GM12892 (cell line): ENCODE measurements at regions not wholly inside any gene's neighbourhood (a gene's known extent, or its start where the extent isn't known, plus 50 kb on each side); places are given as distances from the start of the nearest gene placed in this dataset.

ENCODE experiments used
- DNase-seq: peaks from one replicate; pipeline ENCODE4 v3.0.0; 2011; ENCODE audit not compliant: insufficient read length
- FAIRE-seq: peaks from 2 replicates; lab custom pipeline; 2011; peaks lifted over from hg19 to GRCh38; lab: Jason Lieb, UNC
- POLR2A ChIP-seq: IDR thresholded peaks from 2 replicates; pipeline ENCODE4 v1.6.1; 2011; ENCODE audit warnings: low read depth, low read length, control low read depth
- POLR2AphosphoS5 ChIP-seq: IDR thresholded peaks from 2 replicates; pipeline ENCODE4 v1.6.1; 2011; ENCODE audit warnings: low read depth, low read length, control low read depth
- TAF1 ChIP-seq: IDR thresholded peaks from 2 replicates; pipeline ENCODE4 v1.6.1; 2011; ENCODE audit warnings: low read depth, mild to moderate bottlenecking, control low read depth, low read length, borderline replicate concordance

DNA sequence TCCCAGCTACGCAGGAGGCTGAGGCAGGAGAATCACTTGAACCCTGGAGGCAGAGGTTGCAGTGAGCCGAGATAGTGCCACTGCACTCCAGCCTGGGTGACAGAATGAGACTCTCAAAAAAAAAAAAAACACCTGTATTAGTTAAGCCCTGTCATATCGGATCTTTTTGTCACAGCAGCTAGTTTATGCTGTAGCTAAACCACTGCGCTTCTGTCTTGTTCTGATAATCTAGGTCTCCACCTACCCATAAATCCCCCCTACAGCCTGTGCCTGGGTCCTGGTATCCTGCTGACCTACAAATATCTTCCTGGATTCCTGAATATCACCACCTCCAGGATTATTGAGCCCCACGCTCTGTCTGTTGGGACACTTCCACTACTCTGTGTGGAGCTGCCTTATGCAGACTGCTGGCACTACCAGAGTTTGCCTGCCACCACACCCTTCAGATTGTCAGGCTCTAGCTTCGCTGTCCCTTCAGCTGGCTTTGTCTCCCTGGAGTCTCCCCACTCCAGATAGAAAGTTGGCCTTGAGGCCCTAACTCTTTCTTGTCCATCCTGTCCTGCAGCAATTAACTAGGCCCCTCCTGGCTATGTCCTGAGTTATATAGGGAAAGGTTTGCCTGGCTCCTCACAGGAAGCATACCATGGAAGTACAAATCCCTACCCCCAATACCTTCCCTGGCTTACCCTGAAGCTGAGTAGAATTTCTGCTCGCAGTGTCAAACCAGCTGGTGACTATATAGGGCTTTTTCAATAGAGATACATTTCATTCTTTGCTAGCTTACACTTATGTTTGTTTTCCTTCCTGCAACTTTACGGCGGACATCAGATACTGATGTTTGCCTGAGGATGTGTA lies 136.0 kb upstream of the SERTAD2 start:
- TF ChIP-seq TAF1: no peak
- DNase-seq (no peak), FAIRE-seq (no peak)

DNA sequence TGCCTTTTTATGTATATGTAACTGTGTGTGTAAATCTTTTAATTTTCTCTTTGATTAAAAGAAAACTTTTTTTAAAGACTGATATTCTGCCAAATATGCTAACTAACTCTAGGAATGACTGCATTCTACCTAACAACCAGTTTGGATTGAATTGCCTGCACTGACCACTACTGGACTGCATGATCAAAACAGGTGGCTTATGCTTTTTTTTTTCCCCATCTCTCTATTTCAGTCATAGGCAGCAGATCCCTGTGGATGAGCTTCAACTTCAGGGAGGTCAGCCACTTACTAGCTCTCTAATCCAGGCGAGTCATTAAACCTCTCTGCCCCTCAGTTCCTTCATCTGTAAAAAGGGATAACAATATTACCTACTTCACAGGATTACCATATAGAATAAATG lies 138.6 kb upstream of the SERTAD2 start:
- no peak for TF ChIP-seq TAF1
- no peak for TF ChIP-seq POLR2AphosphoS5
- no peak for TF ChIP-seq POLR2A
- no peak for FAIRE-seq
- DNase-seq: no peak

DNA sequence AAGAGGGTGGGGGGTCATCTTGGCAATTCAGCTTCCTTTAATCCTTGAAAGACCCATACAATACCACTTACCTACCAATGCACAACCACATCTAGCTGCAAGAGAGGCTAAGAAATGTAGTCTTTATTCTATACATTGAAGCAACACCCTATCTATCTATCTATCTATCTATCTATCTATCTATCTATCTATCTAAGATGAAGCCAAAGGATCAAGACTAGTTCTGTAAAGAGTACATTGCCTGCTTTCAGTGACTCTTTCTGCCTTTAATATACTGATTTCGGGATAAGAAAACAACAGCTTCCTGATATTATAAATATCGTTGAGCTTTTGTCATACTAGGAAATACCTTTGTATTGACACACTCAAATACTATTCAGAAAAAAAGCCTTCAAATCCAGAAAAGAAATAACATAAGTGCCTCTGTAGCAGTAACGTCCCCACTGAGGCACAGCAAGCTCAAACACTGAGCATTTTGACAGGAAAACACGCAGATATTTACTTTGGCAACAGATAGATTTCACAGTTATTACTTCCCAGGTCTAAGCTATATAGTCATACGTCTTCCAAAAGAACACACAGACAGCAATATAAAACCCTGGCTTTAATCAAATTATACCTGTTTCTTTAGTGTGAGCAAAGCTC lies 139.4 kb upstream of the SERTAD2 start:
- TF ChIP-seq POLR2A (no peak), TAF1 (no peak), POLR2AphosphoS5 (no peak)
- FAIRE-seq (no peak), DNase-seq (no peak)

DNA sequence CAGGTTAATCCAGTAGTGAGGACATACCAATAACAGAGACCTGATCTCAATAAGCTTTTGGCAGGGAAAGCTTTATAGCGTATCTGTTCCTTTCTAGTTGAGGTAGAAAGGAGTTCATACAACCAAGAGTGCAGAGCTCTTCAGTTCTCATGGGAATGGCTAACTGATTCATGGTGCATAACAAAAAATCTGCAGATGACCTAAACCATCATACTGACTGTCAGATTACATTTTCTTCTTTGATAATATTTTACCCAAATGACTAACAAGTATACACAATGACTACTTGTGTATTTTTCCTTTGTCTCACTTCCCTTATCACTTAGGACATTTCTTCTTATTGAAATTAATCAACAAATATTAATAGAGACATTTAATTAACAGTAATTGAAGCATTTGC lies 140.0 kb upstream of the SERTAD2 start:
- no peak for TF ChIP-seq POLR2A
- TF ChIP-seq TAF1: no peak
- no peak for TF ChIP-seq POLR2AphosphoS5
- DNase-seq (no peak), FAIRE-seq (no peak)

DNA sequence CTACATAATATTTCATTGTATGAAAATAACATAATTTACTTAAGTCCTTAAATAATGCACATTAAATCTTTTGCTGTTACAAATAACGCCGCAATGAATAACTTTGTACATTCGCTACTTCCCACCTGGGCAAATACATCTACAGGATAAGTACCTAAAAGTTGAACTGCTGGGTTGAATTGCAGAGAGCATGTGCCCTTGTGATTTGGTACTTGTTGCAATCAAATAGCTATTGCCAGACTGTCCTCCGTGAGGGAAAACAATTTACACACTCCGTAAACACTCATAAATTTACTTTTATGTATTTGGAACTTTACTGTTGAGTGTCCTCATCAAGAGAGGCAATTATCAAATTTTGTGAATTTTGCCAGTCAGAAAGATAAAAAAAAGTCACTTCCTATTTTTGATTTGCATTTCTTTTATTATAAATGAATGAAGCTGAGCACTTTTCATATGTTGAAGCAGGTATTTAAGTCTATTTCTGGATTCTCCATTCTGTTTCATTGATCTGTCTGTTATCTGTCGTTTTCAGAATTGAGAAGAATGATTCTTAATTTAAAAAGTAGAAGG lies 140.8 kb upstream of the SERTAD2 start:
- no peak for FAIRE-seq
- no peak for TF ChIP-seq POLR2AphosphoS5
- no peak for TF ChIP-seq TAF1
- no peak for TF ChIP-seq POLR2A

DNA sequence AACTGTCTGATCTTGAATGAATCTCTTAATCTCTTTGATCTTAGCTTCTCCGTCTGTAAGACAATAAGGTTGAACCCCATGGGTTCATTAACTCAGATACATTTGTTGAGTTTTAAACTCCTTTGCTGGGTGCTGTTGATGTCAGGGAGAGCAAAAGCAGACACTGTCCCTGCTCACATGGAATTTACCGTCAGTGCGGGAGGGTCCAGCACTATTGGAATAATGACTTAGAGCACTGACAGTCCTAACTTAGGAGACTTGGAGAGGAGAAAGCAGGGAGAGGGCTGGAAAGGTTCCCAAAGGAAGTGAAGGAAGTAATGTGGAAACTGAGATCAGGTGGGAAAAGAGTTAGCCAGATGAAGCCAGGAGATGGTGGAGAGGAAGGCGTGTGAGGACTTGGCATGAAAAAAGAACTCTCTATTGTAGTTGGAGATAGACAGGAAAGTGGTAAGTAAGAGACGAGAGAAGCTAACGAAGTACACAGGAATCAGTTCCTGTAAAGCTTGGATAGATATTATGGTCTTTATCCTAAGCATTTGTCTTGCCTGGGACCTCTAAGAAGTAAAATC lies 141.4 kb upstream of the SERTAD2 start:
- no peak for TF ChIP-seq POLR2A
- TF ChIP-seq POLR2AphosphoS5: no peak
- TF ChIP-seq TAF1: no peak
- FAIRE-seq (no peak), DNase-seq (no peak)

More for the DNA sequence above, 140.8 kb upstream of the SERTAD2 start:
- DNase-seq: no peak

DNA sequence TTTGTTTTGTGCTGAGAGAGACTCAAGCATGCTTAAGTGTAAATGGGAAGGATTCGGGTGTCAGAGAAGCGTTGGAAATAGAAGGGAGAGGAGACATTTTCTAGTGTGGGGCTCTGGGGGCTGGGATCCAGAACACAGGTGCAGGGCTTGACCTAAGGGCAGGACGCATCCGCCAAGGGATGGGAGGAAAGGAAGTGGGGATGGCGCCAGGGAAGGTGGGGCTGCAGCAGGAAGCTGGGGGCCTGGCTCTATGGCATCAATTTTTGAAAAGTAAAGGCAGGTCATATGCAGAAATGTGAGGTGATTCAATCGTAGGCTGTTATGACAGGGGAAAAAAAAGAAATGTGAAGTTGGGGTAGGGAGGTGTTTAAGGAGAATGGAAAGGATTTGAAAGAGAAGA lies 143.2 kb upstream of the SERTAD2 start:
- DNase-seq (no peak), FAIRE-seq (no peak)
- TF ChIP-seq TAF1 (no peak), POLR2A (no peak), POLR2AphosphoS5 (no peak)

DNA sequence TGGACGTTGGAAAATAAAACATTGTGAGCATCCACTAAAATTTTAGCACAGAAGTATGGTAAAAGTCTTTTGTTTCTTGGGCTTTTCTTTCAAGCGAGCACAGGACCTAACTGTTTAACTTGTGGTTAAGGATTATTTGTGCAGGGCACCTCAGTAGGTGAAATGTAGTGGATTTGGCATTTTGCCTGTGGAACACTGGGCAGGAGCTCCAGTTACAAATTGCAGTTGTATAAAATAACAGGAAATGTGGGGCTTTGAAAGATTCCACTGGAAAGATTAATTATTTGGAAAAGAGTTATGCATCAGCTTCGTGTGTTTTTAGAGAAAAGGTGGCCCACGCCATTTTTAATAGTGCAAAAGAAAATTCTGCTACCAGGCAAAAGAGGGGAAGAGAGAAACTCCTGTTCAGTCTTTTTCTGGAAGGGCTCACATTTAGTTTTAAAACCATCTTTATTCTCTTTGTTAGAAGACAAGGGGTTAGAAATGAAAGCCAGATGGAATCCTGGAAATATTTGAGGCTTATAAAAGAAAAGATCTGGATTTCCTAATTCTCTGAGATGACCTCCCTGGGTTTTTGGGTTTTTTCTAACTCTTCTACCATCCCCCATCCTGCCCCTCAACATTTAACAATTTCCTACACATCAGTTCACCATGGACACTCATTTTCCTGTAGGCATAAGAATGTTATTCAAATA lies 144.3 kb upstream of the SERTAD2 start:
- DNase-seq (no peak), FAIRE-seq (no peak)
- TF ChIP-seq POLR2A (no peak), POLR2AphosphoS5 (no peak), TAF1 (no peak)

DNA sequence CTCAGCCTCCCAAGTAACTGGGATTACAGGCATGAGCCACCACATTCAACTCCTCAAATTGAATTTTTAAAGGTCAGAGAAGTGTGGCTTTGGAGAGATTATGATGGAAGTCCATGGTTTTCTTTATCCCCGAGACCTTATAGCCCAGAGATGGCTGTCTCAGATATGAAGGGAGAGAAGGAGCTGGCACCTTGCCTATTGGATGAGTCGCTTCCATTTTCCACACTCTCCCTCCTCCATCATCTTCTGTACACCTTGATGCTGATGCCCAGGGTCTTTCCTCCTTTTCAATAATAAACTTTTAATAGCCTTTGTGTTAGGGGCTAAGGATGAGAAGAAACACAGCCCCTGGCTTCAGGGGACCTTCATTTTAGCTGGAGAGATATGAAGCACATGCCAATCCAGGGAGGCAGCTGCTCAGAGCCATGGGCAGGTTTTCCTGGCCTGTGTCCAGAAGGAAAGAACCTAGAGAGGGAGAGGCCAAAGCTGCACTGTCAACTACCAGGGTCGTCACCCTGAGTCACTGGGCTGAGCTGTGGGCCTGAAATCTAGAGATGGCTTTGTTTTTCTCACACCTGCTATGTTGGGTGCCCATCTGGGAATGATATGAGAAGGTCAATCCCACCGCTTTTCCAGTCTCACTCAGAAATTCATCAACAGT lies 146.0 kb upstream of the SERTAD2 start:
- FAIRE-seq (no peak), DNase-seq (no peak)
- no peak for TF ChIP-seq POLR2AphosphoS5
- TF ChIP-seq TAF1: no peak
- TF ChIP-seq POLR2A: no peak

DNA sequence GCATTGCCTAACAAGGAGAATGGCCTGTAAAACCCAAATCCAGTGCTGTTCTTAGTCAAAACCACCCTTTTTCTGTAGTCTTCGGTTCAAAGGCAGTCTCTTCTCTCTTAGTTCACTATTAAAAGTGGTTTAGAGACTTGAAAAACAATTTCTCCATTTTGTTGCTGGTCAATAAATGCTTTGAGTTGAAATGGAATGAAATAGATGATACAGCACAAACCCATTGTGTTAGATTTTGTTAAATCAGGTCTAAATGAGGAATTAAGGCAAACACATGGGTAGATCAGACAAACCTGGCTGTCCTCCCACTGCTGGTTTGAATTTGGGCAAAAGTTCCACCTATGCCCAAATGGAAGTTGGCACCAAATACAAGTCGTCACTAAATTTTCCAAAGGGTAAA lies 150.1 kb upstream of the SERTAD2 start:
- no peak for TF ChIP-seq TAF1
- TF ChIP-seq POLR2A: no peak
- no peak for TF ChIP-seq POLR2AphosphoS5
- DNase-seq: no peak
- FAIRE-seq: no peak
